ENCODE measurements at regions not wholly inside any gene's neighbourhood (a gene's known extent, or its start where the extent isn't known, plus 50 kb on each side); places are given as distances from the start of the nearest gene placed in this dataset.
"Not testable (repeated sequence)": the region's sequence is repeated elsewhere in the genome, so short reads cannot be mapped to it uniquely, and the experiment has no call there.

GRCh38 chr16:16742573-16742972 lies 363.6 kb downstream of the NPIPA7 start:
- H3K27ac ChIP-seq (ENCODE audit: insufficient read depth, low read length); H3K18ac ChIP-seq (ENCODE audit: low read depth, low read length); H3K56ac ChIP-seq (ENCODE audit: extremely low read depth, insufficient read depth, low read length); ATAC-seq (ENCODE audit: low read depth); H4K91ac ChIP-seq (ENCODE audit: insufficient read depth, low read depth, low read length); H2AFZ ChIP-seq (replicated peaks; ENCODE audit: low read length, poor library complexity); H3K9me1 ChIP-seq (ENCODE audit: insufficient read depth, low read length); H3K79me1 ChIP-seq (ENCODE audit: low read depth in 1 of 2, low read length in 2 of 2); H4K8ac ChIP-seq (ENCODE audit: low read depth in 2 of 2, low read length in 2 of 2); H3K9me3 ChIP-seq (ENCODE audit: control insufficient read depth, insufficient read depth, low read length); H2AK9ac ChIP-seq (replicated peaks; ENCODE audit: low read depth, low read length, poor library complexity); CTCF ChIA-PET; in situ Hi-C loops (cut with MboI; ENCODE audit: low sequenced_read_pairs); H2BK15ac ChIP-seq (ENCODE audit: low read depth, low read length); H2BK120ac ChIP-seq (ENCODE audit: low read depth, low read length); H4K20me1 ChIP-seq (ENCODE audit: insufficient read depth, low read length); H3K27me3 ChIP-seq (ENCODE audit: control insufficient read depth, insufficient read depth, low read length); H3K23ac ChIP-seq (ENCODE audit: low read depth, low read length); BruUV-seq (replicated peaks); DNase-seq; H3K4me3 ChIP-seq (ENCODE audit: insufficient read depth, low read depth, low read length); H3K4me2 ChIP-seq (ENCODE audit: low read depth, low read length); intact Hi-C loops (cut with micrococcal nuclease); H2AK5ac ChIP-seq (ENCODE audit: low read depth, low read length); H3K4me1 ChIP-seq (ENCODE audit: control insufficient read depth, insufficient read depth, low read length); H2BK20ac ChIP-seq (ENCODE audit: low read depth, low read length); H3K4ac ChIP-seq (ENCODE audit: low read depth, low read length); H3K36me3 ChIP-seq (ENCODE audit: control insufficient read depth, insufficient read depth, low read length); H3K14ac ChIP-seq (replicated peaks; ENCODE audit: low read depth, low read length); POLR2A ChIA-PET (ENCODE audit: unreplicated experiment); H3K9ac ChIP-seq (ENCODE audit: low read depth, low read length); H2BK5ac ChIP-seq (ENCODE audit: low read depth, low read length, poor library complexity, severe bottlenecking); H4K5ac ChIP-seq (ENCODE audit: low read depth, low read length); dilution Hi-C loops (cut with HindIII; ENCODE audit: low sequenced_read_pairs, unreplicated experiment): not testable (repeated sequence)
- WGBS, 2 experiments (ENCODE audit: extremely low coverage in 2 of 2, insufficient read length in 1 of 2): no CpG with 5 or more reads among the region's 1 CpG

GRCh38 chr16:16754992-16755667 lies 376.2 kb downstream of the NPIPA7 start:
- H3K4ac ChIP-seq (ENCODE audit: low read depth, low read length); CTCF ChIA-PET; H3K27ac ChIP-seq (ENCODE audit: insufficient read depth, low read length); H4K20me1 ChIP-seq (ENCODE audit: insufficient read depth, low read length); H3K23ac ChIP-seq (ENCODE audit: low read depth, low read length); H4K8ac ChIP-seq (ENCODE audit: low read depth in 2 of 2, low read length in 2 of 2); H3K56ac ChIP-seq (ENCODE audit: extremely low read depth, insufficient read depth, low read length); dilution Hi-C loops (cut with HindIII; ENCODE audit: low sequenced_read_pairs, unreplicated experiment); H2BK15ac ChIP-seq (ENCODE audit: low read depth, low read length); H3K9me1 ChIP-seq (ENCODE audit: insufficient read depth, low read length); BruUV-seq (replicated peaks); in situ Hi-C loops (cut with MboI; ENCODE audit: low sequenced_read_pairs); H3K4me2 ChIP-seq (ENCODE audit: low read depth, low read length); H3K18ac ChIP-seq (ENCODE audit: low read depth, low read length); H4K91ac ChIP-seq (ENCODE audit: insufficient read depth, low read depth, low read length); DNase-seq; H2AK5ac ChIP-seq (ENCODE audit: low read depth, low read length); H2AK9ac ChIP-seq (replicated peaks; ENCODE audit: low read depth, low read length, poor library complexity); H4K5ac ChIP-seq (ENCODE audit: low read depth, low read length); H2AFZ ChIP-seq (replicated peaks; ENCODE audit: low read length, poor library complexity); H2BK120ac ChIP-seq (ENCODE audit: low read depth, low read length); intact Hi-C loops (cut with micrococcal nuclease); H3K36me3 ChIP-seq (ENCODE audit: control insufficient read depth, insufficient read depth, low read length); H2BK20ac ChIP-seq (ENCODE audit: low read depth, low read length); H3K9me3 ChIP-seq (ENCODE audit: control insufficient read depth, insufficient read depth, low read length); ATAC-seq (ENCODE audit: low read depth); H3K4me1 ChIP-seq (ENCODE audit: control insufficient read depth, insufficient read depth, low read length); POLR2A ChIA-PET (ENCODE audit: unreplicated experiment); H3K79me1 ChIP-seq (ENCODE audit: low read depth in 1 of 2, low read length in 2 of 2); H3K4me3 ChIP-seq (ENCODE audit: insufficient read depth, low read depth, low read length); H3K14ac ChIP-seq (replicated peaks; ENCODE audit: low read depth, low read length); H2BK5ac ChIP-seq (ENCODE audit: low read depth, low read length, poor library complexity, severe bottlenecking); H3K27me3 ChIP-seq (ENCODE audit: control insufficient read depth, insufficient read depth, low read length); H3K9ac ChIP-seq (ENCODE audit: low read depth, low read length): not testable (repeated sequence)
- WGBS, 2 experiments (ENCODE audit: extremely low coverage in 2 of 2, insufficient read length in 1 of 2): no CpG with 5 or more reads among the region's 5 CpGs
